A549 (cell line): ENCODE measurements at regions not wholly inside any gene's neighbourhood (a gene's known extent, or its start where the extent isn't known, plus 50 kb on each side); places are given as distances from the start of the nearest gene placed in this dataset.

Experiments used
- CEBPB ChIP-seq, 2 experiments: fragments of >200 bp in 1 of 2; sonication (Bioruptor Twin) in 1 of 2; formaldehyde crosslinking in 1 of 2; IDR thresholded peaks; 2 replicates each; pipeline ENCODE4 v1.6.1; 2012 to 2016
- CHD2 ChIP-seq: fragments of 150-350 bp; IDR thresholded peaks from 2 replicates; pipeline ENCODE4 v1.6.1; 2014; ENCODE audit warnings: low read length; ENCODE audit not compliant: partially characterized antibody
- EP300 ChIP-seq, 2 experiments: fragments of >200 bp; sonication (Bioruptor Twin); formaldehyde crosslinking; IDR thresholded peaks; 2 replicates in 1 of 2; 3 replicates in 1 of 2; pipeline ENCODE4 v1.6.1; 2016 to 2017
- NPAS2 ChIP-seq: fragments of 250-450 bp; sonication (Bioruptor Pico); IDR thresholded peaks from 2 replicates; pipeline ENCODE4 v1.8.0; 2022; ENCODE audit warnings: mild to moderate bottlenecking, moderate library complexity, borderline replicate concordance
- PBX3 ChIP-seq: IDR thresholded peaks from 2 replicates; pipeline ENCODE4 v1.6.1; 2012
- POLR2A ChIP-seq: IDR thresholded peaks from 2 replicates; pipeline ENCODE4 v1.6.1; 2012; ENCODE audit warnings: mild to moderate bottlenecking, low read length
- RAD21 ChIP-seq, 2 experiments: fragments of >200 bp in 1 of 2; sonication (Bioruptor Twin) in 1 of 2; formaldehyde crosslinking in 1 of 2; IDR thresholded peaks in 1 of 2; conservative IDR thresholded peaks in 1 of 2; 2 replicates in 1 of 2; 3 replicates in 1 of 2; pipeline ENCODE4 v1.6.1; 2012 to 2018; ENCODE audit warnings: inconsistent platforms in 1 of 2
- SMC3 ChIP-seq: fragments of >200 bp; sonication (Bioruptor Twin); formaldehyde crosslinking; IDR thresholded peaks from 3 replicates; pipeline ENCODE4 v1.6.1; 2018; ENCODE audit warnings: inconsistent platforms
- SREBF2 ChIP-seq: fragments of 450-650 bp; IDR thresholded peaks from 2 replicates; pipeline ENCODE4 v1.6.1; 2014; ENCODE audit warnings: mild to moderate bottlenecking, moderate library complexity
- TF ChIP-seq, protein P1 (sequence below): fragments of >200 bp; sonication (Bioruptor Twin); formaldehyde crosslinking; IDR thresholded peaks from 3 replicates; pipeline ENCODE4 v1.5.1; 2016
- TF ChIP-seq, protein P2 (sequence below): fragments of 150-350 bp; IDR thresholded peaks from 2 replicates; pipeline ENCODE4 v1.6.1; 2014; ENCODE audit warnings: low read depth, mild to moderate bottlenecking, low read length
- TF ChIP-seq, protein P3 (sequence below): IDR thresholded peaks from 2 replicates; pipeline ENCODE4 v1.6.1; 2012

DNA sequence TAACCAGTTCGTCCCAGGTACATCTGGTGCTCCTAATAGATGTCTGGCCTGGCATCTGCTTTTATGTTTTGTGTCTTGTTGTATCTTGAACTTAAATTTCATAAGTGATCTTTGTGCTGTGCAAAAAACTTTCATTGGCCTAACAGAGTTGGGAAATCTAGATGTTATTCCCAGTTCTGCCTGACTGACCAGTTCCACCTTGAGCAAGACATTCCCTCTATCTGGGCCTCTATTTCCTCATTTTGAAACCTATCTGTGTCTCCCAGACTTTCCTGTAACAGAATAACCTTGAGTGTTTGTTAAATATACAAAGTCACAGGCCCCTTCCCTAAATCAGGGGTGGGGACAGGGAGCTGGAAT, 56.6 kb upstream of the EPCAM start:
- TF ChIP-seq POLR2A (no peak), SREBF2 (no peak), CHD2 (no peak), PBX3 (no peak), NPAS2 (CRISPR knock-in tag) (no peak), CEBPB (IDR thresholded peaks at IDR 0.05) (no peak), EP300 (IDR thresholded peaks at IDR 0.05) (no peak), RAD21 (conservative IDR thresholded peaks at IDR 0.05 in 1 of 2, IDR thresholded peaks at IDR 0.05 in 1 of 2) (no peak), SMC3 (no peak)
- TF ChIP-seq, protein P1, sequence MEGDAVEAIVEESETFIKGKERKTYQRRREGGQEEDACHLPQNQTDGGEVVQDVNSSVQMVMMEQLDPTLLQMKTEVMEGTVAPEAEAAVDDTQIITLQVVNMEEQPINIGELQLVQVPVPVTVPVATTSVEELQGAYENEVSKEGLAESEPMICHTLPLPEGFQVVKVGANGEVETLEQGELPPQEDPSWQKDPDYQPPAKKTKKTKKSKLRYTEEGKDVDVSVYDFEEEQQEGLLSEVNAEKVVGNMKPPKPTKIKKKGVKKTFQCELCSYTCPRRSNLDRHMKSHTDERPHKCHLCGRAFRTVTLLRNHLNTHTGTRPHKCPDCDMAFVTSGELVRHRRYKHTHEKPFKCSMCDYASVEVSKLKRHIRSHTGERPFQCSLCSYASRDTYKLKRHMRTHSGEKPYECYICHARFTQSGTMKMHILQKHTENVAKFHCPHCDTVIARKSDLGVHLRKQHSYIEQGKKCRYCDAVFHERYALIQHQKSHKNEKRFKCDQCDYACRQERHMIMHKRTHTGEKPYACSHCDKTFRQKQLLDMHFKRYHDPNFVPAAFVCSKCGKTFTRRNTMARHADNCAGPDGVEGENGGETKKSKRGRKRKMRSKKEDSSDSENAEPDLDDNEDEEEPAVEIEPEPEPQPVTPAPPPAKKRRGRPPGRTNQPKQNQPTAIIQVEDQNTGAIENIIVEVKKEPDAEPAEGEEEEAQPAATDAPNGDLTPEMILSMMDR, result no peak
- TF ChIP-seq, protein P2, sequence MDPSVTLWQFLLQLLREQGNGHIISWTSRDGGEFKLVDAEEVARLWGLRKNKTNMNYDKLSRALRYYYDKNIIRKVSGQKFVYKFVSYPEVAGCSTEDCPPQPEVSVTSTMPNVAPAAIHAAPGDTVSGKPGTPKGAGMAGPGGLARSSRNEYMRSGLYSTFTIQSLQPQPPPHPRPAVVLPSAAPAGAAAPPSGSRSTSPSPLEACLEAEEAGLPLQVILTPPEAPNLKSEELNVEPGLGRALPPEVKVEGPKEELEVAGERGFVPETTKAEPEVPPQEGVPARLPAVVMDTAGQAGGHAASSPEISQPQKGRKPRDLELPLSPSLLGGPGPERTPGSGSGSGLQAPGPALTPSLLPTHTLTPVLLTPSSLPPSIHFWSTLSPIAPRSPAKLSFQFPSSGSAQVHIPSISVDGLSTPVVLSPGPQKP, result no peak
- TF ChIP-seq, protein P3, sequence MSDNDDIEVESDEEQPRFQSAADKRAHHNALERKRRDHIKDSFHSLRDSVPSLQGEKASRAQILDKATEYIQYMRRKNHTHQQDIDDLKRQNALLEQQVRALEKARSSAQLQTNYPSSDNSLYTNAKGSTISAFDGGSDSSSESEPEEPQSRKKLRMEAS, result no peak
